ENCODE measurements at regions not wholly inside any gene's neighbourhood (a gene's known extent, or its start where the extent isn't known, plus 50 kb on each side); places are given as distances from the start of the nearest gene placed in this dataset.

GRCh38 chr3:103785537-103785936 is 1350.7 kb downstream of the ZPLD1 start:
- TF ChIP-seq POLR2A (IDR thresholded peaks at IDR 0.05; ENCODE audit: low read length) (no peak), GATA1 (IDR thresholded peaks at IDR 0.05; ENCODE audit: low read depth, low read length) (no peak)
